GM12878 (cell line): ENCODE measurements at regions not wholly inside any gene's neighbourhood (a gene's known extent, or its start where the extent isn't known, plus 50 kb on each side); places are given as distances from the start of the nearest gene placed in this dataset.

Source experiments
- JUND ChIP-seq: IDR thresholded peaks from 2 replicates; pipeline ENCODE4 v1.6.1; 2012; ENCODE audit warnings: low read depth, mild to moderate bottlenecking, low read length, improper control_type of control experiment, moderate library complexity
- SIN3A ChIP-seq: IDR thresholded peaks from 2 replicates; pipeline ENCODE4 v1.6.1; 2012; ENCODE audit warnings: low read depth, low read length, improper control_type of control experiment
- TF ChIP-seq, protein P1 (sequence below): fragments of 450-650 bp; IDR thresholded peaks from 2 replicates; pipeline ENCODE4 v1.6.1; 2017; ENCODE audit warnings: borderline replicate concordance
- TF ChIP-seq, protein P2 (sequence below): fragments of 450-650 bp; IDR thresholded peaks from 2 replicates; pipeline ENCODE4 v1.6.1; 2018; ENCODE audit warnings: mild to moderate bottlenecking, low read depth, moderate library complexity; ENCODE audit not compliant: partially characterized antibody
- TF ChIP-seq, protein P3 (sequence below), 3 experiments: IDR thresholded peaks in 2 of 3; conservative IDR thresholded peaks in 1 of 3; 2 replicates each; pipeline ENCODE4 v1.5.1; 2011; ENCODE audit warnings: low read depth in 3 of 3, low read length in 3 of 3, mild to moderate bottlenecking in 3 of 3, control low read depth in 2 of 3, moderate library complexity in 2 of 3, inconsistent platforms in 1 of 3, mixed read lengths in 1 of 3; ENCODE audit not compliant: control insufficient read depth in 2 of 3, insufficient read depth in 1 of 3; ENCODE audit errors: extremely low read depth in 1 of 3
- TF ChIP-seq, protein P4 (sequence below): fragments of 450-650 bp; formaldehyde crosslinking; IDR thresholded peaks from 2 replicates; pipeline ENCODE4 v1.4.0; 2022; ENCODE audit warnings: mild to moderate bottlenecking, moderate library complexity
- TF ChIP-seq, protein P5 (sequence below): fragments of 450-650 bp; IDR thresholded peaks from 2 replicates; pipeline ENCODE4 v1.6.1; 2018; ENCODE audit warnings: borderline replicate concordance, mild to moderate bottlenecking; ENCODE audit not compliant: partially characterized antibody

DNA sequence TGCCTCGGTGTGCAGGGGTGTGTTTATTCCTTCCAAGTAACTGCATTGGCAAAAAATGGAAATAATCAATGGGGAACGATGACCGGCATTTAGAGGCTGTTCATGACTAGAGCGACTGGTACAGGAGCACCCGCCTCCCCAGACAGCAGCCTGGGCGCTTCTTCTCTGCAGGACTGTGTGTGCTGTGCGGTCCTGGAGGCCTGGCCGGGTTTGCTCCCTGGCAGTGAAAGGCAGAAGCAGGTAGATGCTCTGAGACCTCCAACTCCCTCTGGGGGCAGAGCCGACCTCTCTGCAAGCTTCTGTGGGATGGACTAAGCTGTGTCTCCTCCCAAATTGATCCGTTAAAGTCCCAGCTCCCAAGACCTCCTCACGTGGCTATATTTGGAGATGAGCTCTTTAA lies 59.2 kb upstream of the ACTRT2 start:
- TF ChIP-seq, protein P1, sequence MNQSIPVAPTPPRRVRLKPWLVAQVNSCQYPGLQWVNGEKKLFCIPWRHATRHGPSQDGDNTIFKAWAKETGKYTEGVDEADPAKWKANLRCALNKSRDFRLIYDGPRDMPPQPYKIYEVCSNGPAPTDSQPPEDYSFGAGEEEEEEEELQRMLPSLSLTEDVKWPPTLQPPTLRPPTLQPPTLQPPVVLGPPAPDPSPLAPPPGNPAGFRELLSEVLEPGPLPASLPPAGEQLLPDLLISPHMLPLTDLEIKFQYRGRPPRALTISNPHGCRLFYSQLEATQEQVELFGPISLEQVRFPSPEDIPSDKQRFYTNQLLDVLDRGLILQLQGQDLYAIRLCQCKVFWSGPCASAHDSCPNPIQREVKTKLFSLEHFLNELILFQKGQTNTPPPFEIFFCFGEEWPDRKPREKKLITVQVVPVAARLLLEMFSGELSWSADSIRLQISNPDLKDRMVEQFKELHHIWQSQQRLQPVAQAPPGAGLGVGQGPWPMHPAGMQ: no peak
- TF ChIP-seq JUND: no peak
- TF ChIP-seq, protein P2, sequence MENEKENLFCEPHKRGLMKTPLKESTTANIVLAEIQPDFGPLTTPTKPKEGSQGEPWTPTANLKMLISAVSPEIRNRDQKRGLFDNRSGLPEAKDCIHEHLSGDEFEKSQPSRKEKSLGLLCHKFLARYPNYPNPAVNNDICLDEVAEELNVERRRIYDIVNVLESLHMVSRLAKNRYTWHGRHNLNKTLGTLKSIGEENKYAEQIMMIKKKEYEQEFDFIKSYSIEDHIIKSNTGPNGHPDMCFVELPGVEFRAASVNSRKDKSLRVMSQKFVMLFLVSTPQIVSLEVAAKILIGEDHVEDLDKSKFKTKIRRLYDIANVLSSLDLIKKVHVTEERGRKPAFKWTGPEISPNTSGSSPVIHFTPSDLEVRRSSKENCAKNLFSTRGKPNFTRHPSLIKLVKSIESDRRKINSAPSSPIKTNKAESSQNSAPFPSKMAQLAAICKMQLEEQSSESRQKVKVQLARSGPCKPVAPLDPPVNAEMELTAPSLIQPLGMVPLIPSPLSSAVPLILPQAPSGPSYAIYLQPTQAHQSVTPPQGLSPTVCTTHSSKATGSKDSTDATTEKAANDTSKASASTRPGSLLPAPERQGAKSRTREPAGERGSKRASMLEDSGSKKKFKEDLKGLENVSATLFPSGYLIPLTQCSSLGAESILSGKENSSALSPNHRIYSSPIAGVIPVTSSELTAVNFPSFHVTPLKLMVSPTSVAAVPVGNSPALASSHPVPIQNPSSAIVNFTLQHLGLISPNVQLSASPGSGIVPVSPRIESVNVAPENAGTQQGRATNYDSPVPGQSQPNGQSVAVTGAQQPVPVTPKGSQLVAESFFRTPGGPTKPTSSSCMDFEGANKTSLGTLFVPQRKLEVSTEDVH: no peak
- TF ChIP-seq, protein P3, sequence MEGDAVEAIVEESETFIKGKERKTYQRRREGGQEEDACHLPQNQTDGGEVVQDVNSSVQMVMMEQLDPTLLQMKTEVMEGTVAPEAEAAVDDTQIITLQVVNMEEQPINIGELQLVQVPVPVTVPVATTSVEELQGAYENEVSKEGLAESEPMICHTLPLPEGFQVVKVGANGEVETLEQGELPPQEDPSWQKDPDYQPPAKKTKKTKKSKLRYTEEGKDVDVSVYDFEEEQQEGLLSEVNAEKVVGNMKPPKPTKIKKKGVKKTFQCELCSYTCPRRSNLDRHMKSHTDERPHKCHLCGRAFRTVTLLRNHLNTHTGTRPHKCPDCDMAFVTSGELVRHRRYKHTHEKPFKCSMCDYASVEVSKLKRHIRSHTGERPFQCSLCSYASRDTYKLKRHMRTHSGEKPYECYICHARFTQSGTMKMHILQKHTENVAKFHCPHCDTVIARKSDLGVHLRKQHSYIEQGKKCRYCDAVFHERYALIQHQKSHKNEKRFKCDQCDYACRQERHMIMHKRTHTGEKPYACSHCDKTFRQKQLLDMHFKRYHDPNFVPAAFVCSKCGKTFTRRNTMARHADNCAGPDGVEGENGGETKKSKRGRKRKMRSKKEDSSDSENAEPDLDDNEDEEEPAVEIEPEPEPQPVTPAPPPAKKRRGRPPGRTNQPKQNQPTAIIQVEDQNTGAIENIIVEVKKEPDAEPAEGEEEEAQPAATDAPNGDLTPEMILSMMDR (IDR thresholded peaks at IDR 0.05 in 2 of 3, conservative IDR thresholded peaks at IDR 0.05 in 1 of 3; ENCODE audit: control insufficient read depth in 2 of 3, extremely low read depth in 1 of 3, insufficient read depth in 1 of 3, low read depth in 3 of 3, low read length in 3 of 3): no peak
- TF ChIP-seq, protein P4, sequence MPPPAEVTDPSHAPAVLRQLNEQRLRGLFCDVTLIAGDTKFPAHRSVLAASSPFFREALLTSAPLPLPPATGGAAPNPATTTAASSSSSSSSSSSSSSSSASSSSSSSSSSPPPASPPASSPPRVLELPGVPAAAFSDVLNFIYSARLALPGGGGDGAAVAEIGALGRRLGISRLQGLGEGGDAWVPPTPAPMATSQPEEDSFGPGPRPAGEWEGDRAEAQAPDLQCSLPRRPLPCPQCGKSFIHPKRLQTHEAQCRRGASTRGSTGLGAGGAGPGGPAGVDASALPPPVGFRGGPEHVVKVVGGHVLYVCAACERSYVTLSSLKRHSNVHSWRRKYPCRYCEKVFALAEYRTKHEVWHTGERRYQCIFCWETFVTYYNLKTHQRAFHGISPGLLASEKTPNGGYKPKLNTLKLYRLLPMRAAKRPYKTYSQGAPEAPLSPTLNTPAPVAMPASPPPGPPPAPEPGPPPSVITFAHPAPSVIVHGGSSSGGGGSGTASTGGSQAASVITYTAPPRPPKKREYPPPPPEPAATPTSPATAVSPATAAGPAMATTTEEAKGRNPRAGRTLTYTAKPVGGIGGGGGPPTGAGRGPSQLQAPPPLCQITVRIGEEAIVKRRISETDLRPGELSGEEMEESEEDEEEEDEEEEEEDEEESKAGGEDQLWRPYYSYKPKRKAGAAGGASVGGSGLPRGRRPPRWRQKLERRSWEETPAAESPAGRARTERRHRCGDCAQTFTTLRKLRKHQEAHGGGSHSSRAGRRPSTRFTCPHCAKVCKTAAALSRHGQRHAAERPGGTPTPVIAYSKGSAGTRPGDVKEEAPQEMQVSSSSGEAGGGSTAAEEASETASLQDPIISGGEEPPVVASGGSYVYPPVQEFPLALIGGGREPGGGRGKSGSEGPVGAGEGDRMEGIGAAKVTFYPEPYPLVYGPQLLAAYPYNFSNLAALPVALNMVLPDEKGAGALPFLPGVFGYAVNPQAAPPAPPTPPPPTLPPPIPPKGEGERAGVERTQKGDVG (CRISPR knock-in tag): no peak
- no peak for TF ChIP-seq SIN3A
- TF ChIP-seq, protein P5, sequence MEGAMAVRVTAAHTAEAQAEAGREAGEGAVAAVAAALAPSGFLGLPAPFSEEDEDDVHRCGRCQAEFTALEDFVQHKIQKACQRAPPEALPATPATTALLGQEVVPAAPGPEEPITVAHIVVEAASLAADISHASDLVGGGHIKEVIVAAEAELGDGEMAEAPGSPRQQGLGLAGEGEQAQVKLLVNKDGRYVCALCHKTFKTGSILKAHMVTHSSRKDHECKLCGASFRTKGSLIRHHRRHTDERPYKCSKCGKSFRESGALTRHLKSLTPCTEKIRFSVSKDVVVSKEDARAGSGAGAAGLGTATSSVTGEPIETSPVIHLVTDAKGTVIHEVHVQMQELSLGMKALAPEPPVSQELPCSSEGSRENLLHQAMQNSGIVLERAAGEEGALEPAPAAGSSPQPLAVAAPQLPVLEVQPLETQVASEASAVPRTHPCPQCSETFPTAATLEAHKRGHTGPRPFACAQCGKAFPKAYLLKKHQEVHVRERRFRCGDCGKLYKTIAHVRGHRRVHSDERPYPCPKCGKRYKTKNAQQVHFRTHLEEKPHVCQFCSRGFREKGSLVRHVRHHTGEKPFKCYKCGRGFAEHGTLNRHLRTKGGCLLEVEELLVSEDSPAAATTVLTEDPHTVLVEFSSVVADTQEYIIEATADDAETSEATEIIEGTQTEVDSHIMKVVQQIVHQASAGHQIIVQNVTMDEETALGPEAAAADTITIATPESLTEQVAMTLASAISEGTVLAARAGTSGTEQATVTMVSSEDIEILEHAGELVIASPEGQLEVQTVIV: no peak
